HEK293T (cell line): ENCODE measurements at regions not wholly inside any gene's neighbourhood (a gene's known extent, or its start where the extent isn't known, plus 50 kb on each side); places are given as distances from the start of the nearest gene placed in this dataset.

Experiments used
- CTCF ChIA-PET: fragments of 350-600 bp; formaldehyde crosslinking; extraction: SDS; loops from one replicate; lab custom pipeline; 2021; ENCODE audit warnings: antibody characterized with exemption, inconsistent platforms; lab: Yijun Ruan, JAX
- POLR2A ChIA-PET: fragments of 350-600 bp; formaldehyde crosslinking; extraction: SDS; loops from one replicate; lab custom pipeline; 2020; ENCODE audit warnings: antibody characterized with exemption, inconsistent platforms; lab: Yijun Ruan, JAX
- DNase-seq: peaks from one replicate; pipeline ENCODE4 v3.0.0; 2012; ENCODE audit warnings: mixed read lengths; ENCODE audit errors: extremely low spot score
- ARNT ChIP-seq: fragments of 450-650 bp; IDR thresholded peaks from 2 replicates; pipeline ENCODE4 v1.6.1; 2017; ENCODE audit warnings: mild to moderate bottlenecking
- BHLHE40 ChIP-seq: fragments of 450-650 bp; IDR thresholded peaks from 2 replicates; pipeline ENCODE4 v1.6.1; 2016; ENCODE audit warnings: mild to moderate bottlenecking, moderate library complexity, borderline replicate concordance
- CTBP1 ChIP-seq: fragments of 450-650 bp; IDR thresholded peaks from 2 replicates; pipeline ENCODE4 v1.6.1; 2016; ENCODE audit warnings: borderline replicate concordance
- ELF4 ChIP-seq: fragments of 450-650 bp; IDR thresholded peaks from 2 replicates; pipeline ENCODE4 v1.6.1; 2017; ENCODE audit warnings: antibody characterized with exemption
- FOXA1 ChIP-seq: fragments of 450-650 bp; IDR thresholded peaks from 2 replicates; pipeline ENCODE4 v1.6.1; 2016; ENCODE audit warnings: mild to moderate bottlenecking
- FOXK2 ChIP-seq: fragments of 450-650 bp; IDR thresholded peaks from 2 replicates; pipeline ENCODE4 v1.6.1; 2016; ENCODE audit warnings: mild to moderate bottlenecking
- FOXM1 ChIP-seq: fragments of 450-650 bp; IDR thresholded peaks from 2 replicates; pipeline ENCODE4 v1.6.1; 2017; ENCODE audit warnings: mild to moderate bottlenecking, borderline replicate concordance
- HDGF ChIP-seq: fragments of 450-650 bp; IDR thresholded peaks from 2 replicates; pipeline ENCODE4 v1.6.1; 2017; ENCODE audit warnings: antibody characterized with exemption, borderline replicate concordance
- L3MBTL2 ChIP-seq: fragments of 450-650 bp; conservative IDR thresholded peaks from 2 replicates; pipeline ENCODE4 v1.6.1; 2016; ENCODE audit warnings: mild to moderate bottlenecking
- LEF1 ChIP-seq: fragments of 450-650 bp; IDR thresholded peaks from 2 replicates; pipeline ENCODE4 v1.6.1; 2017; ENCODE audit warnings: mild to moderate bottlenecking, borderline replicate concordance
- NFRKB ChIP-seq: fragments of 450-650 bp; IDR thresholded peaks from 2 replicates; pipeline ENCODE4 v1.6.1; 2016; ENCODE audit warnings: mild to moderate bottlenecking, moderate library complexity
- PKNOX1 ChIP-seq: fragments of 450-650 bp; IDR thresholded peaks from 2 replicates; pipeline ENCODE4 v1.6.1; 2016
- SP1 ChIP-seq: fragments of 450-650 bp; IDR thresholded peaks from 2 replicates; pipeline ENCODE4 v1.6.1; 2017
- SUZ12 ChIP-seq: fragments of 450-650 bp; IDR thresholded peaks from 2 replicates; pipeline ENCODE4 v1.6.1; 2016; ENCODE audit warnings: mild to moderate bottlenecking
- TARDBP ChIP-seq: fragments of 450-650 bp; IDR thresholded peaks from 2 replicates; pipeline ENCODE4 v1.6.1; 2016
- ZNF384 ChIP-seq: fragments of 450-650 bp; IDR thresholded peaks from 2 replicates; pipeline ENCODE4 v1.6.1; 2016

DNA sequence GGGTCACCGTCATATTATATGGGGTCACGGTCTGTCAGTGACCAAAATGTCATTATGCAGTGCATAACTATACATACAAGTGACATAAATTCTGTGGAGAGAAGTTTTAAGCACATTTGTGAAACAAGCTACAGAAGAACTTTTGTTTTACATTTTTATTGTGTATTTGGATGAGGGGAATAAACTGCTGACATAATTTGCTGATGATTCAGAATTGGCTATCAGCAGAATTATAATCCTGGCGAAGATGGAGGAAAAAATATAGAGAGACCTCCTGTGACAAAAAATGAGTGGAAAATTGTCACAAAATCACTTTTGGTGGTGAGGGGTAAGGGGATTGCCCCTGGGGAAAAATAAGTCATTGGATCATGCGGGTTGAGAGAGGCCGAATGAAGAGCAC lies 116.3 kb upstream of the ANKRD55 start:
- ChIA-PET CTCF (interaction anchor here (0.6 kb wide), 1 partner anchor 425 kb away, joined by 6 read pairs; no protein-coding TSS in a partner anchor), POLR2A (no interaction called here)
- DNase-seq = no peak
- no peak for TF ChIP-seq SUZ12
- TF ChIP-seq FOXK2 = no peak
- no peak for TF ChIP-seq PKNOX1
- no peak for TF ChIP-seq BHLHE40
- no peak for TF ChIP-seq NFRKB
- no peak for TF ChIP-seq SP1
- TF ChIP-seq ELF4 = no peak
- no peak for TF ChIP-seq FOXM1
- no peak for TF ChIP-seq ZNF384
- no peak for TF ChIP-seq ARNT
- no peak for TF ChIP-seq TARDBP
- TF ChIP-seq L3MBTL2 = no peak
- no peak for TF ChIP-seq LEF1

DNA sequence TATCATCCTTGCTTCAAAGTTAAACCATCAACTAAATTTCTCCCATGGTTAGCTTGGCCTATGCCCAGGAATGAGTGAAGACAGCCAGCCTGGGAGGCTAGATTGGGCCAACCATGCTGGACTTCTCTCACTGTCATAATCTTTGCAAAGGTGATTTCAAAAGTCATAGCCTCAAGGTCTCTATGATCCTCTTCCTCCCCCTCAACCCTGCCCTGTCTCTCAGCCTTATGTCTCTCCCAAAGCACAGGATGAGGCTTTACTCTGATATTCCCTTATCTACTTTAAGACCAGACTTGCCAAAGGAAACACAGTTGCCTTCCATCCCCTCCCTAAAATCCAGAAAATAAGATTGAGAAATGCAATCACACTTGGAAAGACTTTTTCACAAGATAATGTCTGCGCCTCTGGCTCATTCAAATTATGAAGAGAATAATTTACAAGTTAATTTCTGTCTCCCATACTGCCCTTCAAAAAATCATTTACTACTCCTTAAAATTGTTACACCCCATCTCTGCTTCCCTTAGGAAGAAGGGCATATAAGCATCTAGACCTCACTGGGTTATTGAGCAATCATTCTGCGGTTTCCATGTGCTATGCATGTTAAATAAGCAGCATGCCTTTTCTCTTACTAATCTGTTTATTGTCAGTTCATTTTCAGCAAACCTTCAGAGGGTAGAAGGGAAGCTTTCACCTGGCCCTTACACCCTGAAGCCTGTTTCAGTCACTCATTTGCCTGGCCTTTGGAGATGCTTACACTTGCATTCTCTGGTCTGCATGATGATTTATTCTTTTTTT lies 113.8 kb upstream of the ANKRD55 start:
- POLR2A ChIA-PET = no interaction called here
- CTCF ChIA-PET = no interaction called here
- TF ChIP-seq FOXK2 = no peak
- TF ChIP-seq NFRKB = no peak
- TF ChIP-seq ARNT = no peak
- TF ChIP-seq TARDBP = no peak
- no peak for TF ChIP-seq CTBP1
- TF ChIP-seq ZNF384 = no peak
- TF ChIP-seq SUZ12 = no peak
- no peak for TF ChIP-seq ELF4
- DNase-seq = no peak

DNA sequence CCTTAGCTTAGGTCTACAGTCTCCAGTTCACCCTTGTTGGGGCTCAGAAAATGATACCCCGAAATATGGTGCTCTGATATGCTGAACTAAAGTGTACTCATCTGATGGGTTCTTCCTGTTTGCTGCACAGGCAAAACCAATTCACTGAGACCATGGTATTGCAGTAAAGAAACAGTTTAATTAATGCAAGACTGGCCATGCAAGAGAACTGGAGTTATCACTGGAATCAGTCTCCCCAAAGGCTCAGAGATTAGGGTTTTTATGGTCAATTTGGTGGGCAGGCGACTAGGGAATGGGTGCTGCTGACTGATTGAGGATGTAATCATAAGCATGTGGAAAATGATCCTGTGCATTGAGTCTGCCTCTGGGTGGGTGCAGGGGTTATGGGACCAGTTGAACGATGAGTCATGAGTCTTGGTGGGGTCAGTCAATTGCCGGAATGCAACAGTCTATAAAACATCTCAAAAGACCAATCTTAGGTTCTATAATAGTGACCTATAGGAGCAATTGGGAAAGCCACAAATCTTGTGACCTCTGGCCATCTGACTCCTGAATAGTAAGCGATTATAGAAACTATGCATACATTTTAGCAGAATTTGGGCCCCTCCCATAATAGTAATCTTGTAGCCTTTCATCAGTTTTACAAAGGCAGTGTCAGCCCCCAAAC lies 113.0 kb upstream of the ANKRD55 start:
- POLR2A ChIA-PET = no interaction called here
- no peak for DNase-seq
- TF ChIP-seq TARDBP = no peak
- TF ChIP-seq ELF4 = no peak
- no peak for TF ChIP-seq FOXK2
- no peak for TF ChIP-seq ZNF384
- no peak for TF ChIP-seq SUZ12
- TF ChIP-seq NFRKB = no peak
- no peak for TF ChIP-seq PKNOX1
- TF ChIP-seq FOXA1 = no peak
- TF ChIP-seq L3MBTL2 = no peak
- no peak for TF ChIP-seq HDGF
- TF ChIP-seq CTBP1 = no peak
- CTCF ChIA-PET = no interaction called here

- DNase-seq = no peak
- ChIA-PET CTCF (no interaction called here), POLR2A (no interaction called here)
- TF ChIP-seq FOXK2 = no peak
- TF ChIP-seq SP1 = no peak
- TF ChIP-seq L3MBTL2 = no peak
- no peak for TF ChIP-seq ARNT
- TF ChIP-seq TARDBP = no peak
- TF ChIP-seq ZNF384 = no peak
- TF ChIP-seq SUZ12 = no peak
- TF ChIP-seq LEF1 = no peak
- no peak for TF ChIP-seq PKNOX1
- no peak for TF ChIP-seq FOXA1
- no peak for TF ChIP-seq BHLHE40
These were observed 112.2 kb upstream of the ANKRD55 start for GRCh38 chr5:56345352-56345751.

- no peak for DNase-seq
- CTCF ChIA-PET = no interaction called here
- TF ChIP-seq CTBP1 (no peak), PKNOX1 (no peak), ELF4 (no peak), FOXK2 (no peak), SUZ12 (no peak), TARDBP (no peak), ZNF384 (no peak), HDGF (no peak), LEF1 (no peak), FOXA1 (no peak), BHLHE40 (no peak), FOXM1 (no peak), SP1 (no peak)
These were observed 111.5 kb upstream of the ANKRD55 start for GRCh38 chr5:56344594-56344993.

More at GRCh38 chr5:56344594-56344993, 111.5 kb upstream of the ANKRD55 start:
- POLR2A ChIA-PET = no interaction called here
